Endothelial cell of umbilical vein (primary cell): ENCODE measurements at regions not wholly inside any gene's neighbourhood (a gene's known extent, or its start where the extent isn't known, plus 50 kb on each side); places are given as distances from the start of the nearest gene placed in this dataset.

Experiments
- BruUV-seq: library from RNA; stranded (reverse); fragments of 400-500 nt; replicated peaks from 2 replicates; lab custom pipeline; 2021; lab: Mats Ljungman, UMichigan
- CTCF ChIA-PET: fragments of 300-600, 350-600 bp; sonication (Branson Sonifier 250); formaldehyde crosslinking; loops from one replicate; lab custom pipeline; 2021; ENCODE audit warnings: antibody characterized with exemption, inconsistent platforms; lab: Charles Lee
- POLR2A ChIA-PET: fragments of 300-600, 350-600 bp; sonication (Branson Sonifier 250); formaldehyde crosslinking; loops from one replicate; lab custom pipeline; 2021; ENCODE audit warnings: antibody characterized with exemption, inconsistent platforms; lab: Charles Lee
- DNase-seq: peaks from one replicate; pipeline ENCODE4 v3.0.0-alpha.2; 2011; ENCODE audit warnings: low read depth, low spot score
- FAIRE-seq: peaks from 2 replicates; lab custom pipeline; 2011; peaks lifted over from hg19 to GRCh38; lab: Jason Lieb, UNC
- H2AFZ ChIP-seq: 2 replicates; pipeline ENCODE4 v1.6.0; 2012; ENCODE audit warnings: low read depth, low read length, control low read depth, inconsistent platforms
- H3K27ac ChIP-seq: 2 replicates; pipeline ENCODE4 v1.5.1; 2011; ENCODE audit warnings: low read depth, mild to moderate bottlenecking, control low read depth, low read length, moderate library complexity; ENCODE audit not compliant: insufficient read depth
- H3K27me3 ChIP-seq, 2 experiments: 2 replicates each; pipeline versions ENCODE4 v1.6.0 to v1.6.1; 2011; ENCODE audit warnings: low read length in 2 of 2, mixed read lengths in 1 of 2; ENCODE audit not compliant: control insufficient read depth in 2 of 2, insufficient read depth in 2 of 2
- H3K36me3 ChIP-seq, 2 experiments: 2 replicates in 1 of 2; 3 replicates in 1 of 2; pipeline ENCODE4 v1.5.1; 2011; ENCODE audit warnings: low read length in 2 of 2, mild to moderate bottlenecking in 1 of 2, moderate library complexity in 1 of 2; ENCODE audit not compliant: control insufficient read depth in 2 of 2, insufficient read depth in 2 of 2; ENCODE audit errors: extremely low read depth in 1 of 2
- H3K4me1 ChIP-seq: 3 replicates; pipeline ENCODE4 v1.5.1; 2011; ENCODE audit warnings: mild to moderate bottlenecking, low read length; ENCODE audit not compliant: control insufficient read depth, insufficient read depth; ENCODE audit errors: extremely low read depth
- H3K4me2 ChIP-seq: 2 replicates; pipeline ENCODE4 v1.6.1; 2011; ENCODE audit warnings: low read length, control low read depth, mixed read lengths; ENCODE audit not compliant: insufficient read depth
- H3K4me3 ChIP-seq, 3 experiments: fragments of 200-600 bp in 1 of 3; sonication (generic), shearing (Covaris generic) in 1 of 3; replicated peaks in 1 of 3; 2 replicates each; pipeline ENCODE4 v1.5.1; 2011 to 2016; ENCODE audit warnings: control low read depth in 3 of 3, low read length in 3 of 3, mild to moderate bottlenecking in 2 of 3, inconsistent platforms in 1 of 3, low read depth in 1 of 3, moderate library complexity in 1 of 3; ENCODE audit not compliant: insufficient read depth in 1 of 3
- H3K79me2 ChIP-seq: 2 replicates; pipeline ENCODE4 v1.6.0; 2012; ENCODE audit warnings: low read length, inconsistent platforms; ENCODE audit not compliant: control insufficient read depth, insufficient read depth
- H3K9ac ChIP-seq: replicated peaks from 2 replicates; pipeline ENCODE3; 2011; ENCODE audit warnings: low read length, control low read depth; ENCODE audit not compliant: insufficient read depth; ENCODE audit errors: extremely low read depth
- H3K9me1 ChIP-seq: replicated peaks from 3 replicates; pipeline ENCODE4 v1.6.0; 2011; ENCODE audit warnings: mild to moderate bottlenecking, low read length; ENCODE audit not compliant: control insufficient read depth, insufficient read depth; ENCODE audit errors: extremely low read depth
- H3K9me3 ChIP-seq: replicated peaks from 2 replicates; pipeline ENCODE4 v1.5.1; 2012; ENCODE audit warnings: low read length, inconsistent platforms; ENCODE audit not compliant: control insufficient read depth, insufficient read depth
- H4K20me1 ChIP-seq: replicated peaks from 2 replicates; pipeline ENCODE3; 2011; ENCODE audit warnings: mild to moderate bottlenecking, low read length; ENCODE audit not compliant: control insufficient read depth, insufficient read depth; ENCODE audit errors: extremely low read depth
- EZH2 ChIP-seq: IDR thresholded peaks from 2 replicates; pipeline ENCODE4 v1.6.1; 2012; ENCODE audit warnings: borderline replicate concordance, low read depth, mild to moderate bottlenecking, moderate library complexity, low read length, inconsistent platforms; ENCODE audit not compliant: severe bottlenecking
- FOS ChIP-seq: IDR thresholded peaks from 2 replicates; pipeline ENCODE4 v1.6.1; 2011; ENCODE audit warnings: mild to moderate bottlenecking, low read length, moderate library complexity, borderline replicate concordance; ENCODE audit not compliant: insufficient read depth
- GATA2 ChIP-seq: IDR thresholded peaks from 2 replicates; pipeline ENCODE4 v1.7.0; 2011; ENCODE audit warnings: low read depth, mild to moderate bottlenecking, moderate library complexity, mixed read lengths, low read length; ENCODE audit not compliant: insufficient read length, insufficient read depth
- JUN ChIP-seq: IDR thresholded peaks from 2 replicates; pipeline ENCODE4 v1.6.1; 2011; ENCODE audit warnings: borderline replicate concordance, low read depth; ENCODE audit not compliant: insufficient read length, insufficient read depth
- MYC ChIP-seq: IDR thresholded peaks from one replicate; pipeline ENCODE4 v1.6.1; 2011; ENCODE audit warnings: mild to moderate bottlenecking, low read depth, low read length
- POLR2A ChIP-seq: IDR thresholded peaks from 2 replicates; pipeline ENCODE4 v1.6.1; 2012; ENCODE audit warnings: low read depth, mild to moderate bottlenecking, control low read depth, low read length
- POLR2AphosphoS5 ChIP-seq: IDR thresholded peaks from 2 replicates; pipeline ENCODE4 v1.6.1; 2012; ENCODE audit warnings: low read depth, mild to moderate bottlenecking, control low read depth, low read length, moderate library complexity; ENCODE audit not compliant: insufficient read depth
- dilution Hi-C: fragments of 300-500 bp; cut with MboI; formaldehyde crosslinking; loops from one replicate; pipeline ENCODE4 v1.15.0; 2019; ENCODE audit warnings: low sequenced_read_pairs; ENCODE audit not compliant: extremely low pct_ligation_motif_present
- intact Hi-C: fragments of 100-400 bp; cut with micrococcal nuclease; formaldehyde crosslinking; loops from one replicate; pipeline ENCODE4 v1.10.0; 2022
- TF ChIP-seq, protein P1 (sequence below): IDR thresholded peaks from 2 replicates; pipeline ENCODE4 v1.6.1; 2011; ENCODE audit not compliant: insufficient read depth, insufficient read length
- TF ChIP-seq, protein P2 (sequence below), 2 donors: IDR thresholded peaks; 1 replicate in 1 of 2; 2 replicates in 1 of 2; pipeline ENCODE4 v1.5.1; 2011; ENCODE audit warnings: low read length in 2 of 2, mild to moderate bottlenecking in 2 of 2, moderate library complexity in 2 of 2, control low read depth in 1 of 2, inconsistent platforms in 1 of 2, low read depth in 1 of 2; ENCODE audit not compliant: insufficient read depth in 1 of 2; ENCODE audit errors: extremely low read depth in 1 of 2

DNA sequence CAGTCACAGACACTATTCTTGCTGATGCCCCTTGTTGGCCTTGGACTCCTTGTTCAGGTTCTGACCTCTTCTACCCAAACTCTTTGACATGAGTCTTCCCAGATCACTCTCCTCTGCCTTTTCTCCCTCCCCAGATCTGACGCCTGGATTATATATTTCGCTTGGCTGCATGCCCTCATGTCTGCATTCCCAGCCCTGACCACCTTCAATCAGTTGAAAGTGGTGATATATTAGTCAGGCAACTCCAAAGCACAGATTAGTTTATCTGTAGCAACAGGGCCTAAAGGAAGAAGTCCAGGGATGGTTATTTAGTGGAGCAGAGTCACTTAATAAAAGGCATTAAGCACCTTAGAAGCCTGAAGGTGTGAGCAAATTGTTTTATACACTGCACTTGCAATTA is 110.0 kb upstream of the GUCA2B start:
- H3K9ac ChIP-seq = no peak overlapping the region
- no peak overlapping the region for H3K27ac ChIP-seq
- DNase-seq (no peak), FAIRE-seq (no peak)
- no peak for TF ChIP-seq POLR2A
- no peak for TF ChIP-seq JUN
- TF ChIP-seq MYC = no peak
- TF ChIP-seq, protein P1, sequence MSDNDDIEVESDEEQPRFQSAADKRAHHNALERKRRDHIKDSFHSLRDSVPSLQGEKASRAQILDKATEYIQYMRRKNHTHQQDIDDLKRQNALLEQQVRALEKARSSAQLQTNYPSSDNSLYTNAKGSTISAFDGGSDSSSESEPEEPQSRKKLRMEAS = no peak
- no peak for TF ChIP-seq FOS
- TF ChIP-seq EZH2 = no peak
- no peak for TF ChIP-seq POLR2AphosphoS5
- no peak for TF ChIP-seq GATA2
- TF ChIP-seq, protein P2, sequence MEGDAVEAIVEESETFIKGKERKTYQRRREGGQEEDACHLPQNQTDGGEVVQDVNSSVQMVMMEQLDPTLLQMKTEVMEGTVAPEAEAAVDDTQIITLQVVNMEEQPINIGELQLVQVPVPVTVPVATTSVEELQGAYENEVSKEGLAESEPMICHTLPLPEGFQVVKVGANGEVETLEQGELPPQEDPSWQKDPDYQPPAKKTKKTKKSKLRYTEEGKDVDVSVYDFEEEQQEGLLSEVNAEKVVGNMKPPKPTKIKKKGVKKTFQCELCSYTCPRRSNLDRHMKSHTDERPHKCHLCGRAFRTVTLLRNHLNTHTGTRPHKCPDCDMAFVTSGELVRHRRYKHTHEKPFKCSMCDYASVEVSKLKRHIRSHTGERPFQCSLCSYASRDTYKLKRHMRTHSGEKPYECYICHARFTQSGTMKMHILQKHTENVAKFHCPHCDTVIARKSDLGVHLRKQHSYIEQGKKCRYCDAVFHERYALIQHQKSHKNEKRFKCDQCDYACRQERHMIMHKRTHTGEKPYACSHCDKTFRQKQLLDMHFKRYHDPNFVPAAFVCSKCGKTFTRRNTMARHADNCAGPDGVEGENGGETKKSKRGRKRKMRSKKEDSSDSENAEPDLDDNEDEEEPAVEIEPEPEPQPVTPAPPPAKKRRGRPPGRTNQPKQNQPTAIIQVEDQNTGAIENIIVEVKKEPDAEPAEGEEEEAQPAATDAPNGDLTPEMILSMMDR (IDR thresholded peaks at IDR 0.05; ENCODE audit: extremely low read depth in 1 of 2, insufficient read depth in 1 of 2, low read depth in 1 of 2, low read length in 2 of 2) = no peak
- no peak overlapping the region for H3K4me3 ChIP-seq
- no TSS peak for BruUV-seq
- POLR2A ChIA-PET = no interaction called here
- H3K4me2 ChIP-seq = no peak overlapping the region
- H3K27me3 ChIP-seq = peaks cover 3 to 7% of the 10 kb centered on the region in 2 experiments
- H4K20me1 ChIP-seq = no peaks in the 10 kb centered on the region
- H2AFZ ChIP-seq = no peak overlapping the region
- dilution Hi-C loops (no loop called here), intact Hi-C loops (no loop called here)
- CTCF ChIA-PET = no interaction called here
- no peaks in the 10 kb centered on the region for H3K9me1 ChIP-seq
- H3K79me2 ChIP-seq = no peaks in the 10 kb centered on the region
- no peaks in the 10 kb centered on the region for H3K4me1 ChIP-seq
- no peaks in the 10 kb centered on the region for H3K9me3 ChIP-seq
- H3K36me3 ChIP-seq = no peaks in the 10 kb centered on the region
